ACHN (cell line): ENCODE measurements at regions not wholly inside any gene's neighbourhood (a gene's known extent, or its start where the extent isn't known, plus 50 kb on each side); places are given as distances from the start of the nearest gene placed in this dataset.

Source experiments
- DNase-seq: peaks from one replicate; pipeline ENCODE4 v3.0.0-alpha.2; 2015
- in situ Hi-C: cut with HindIII; loops from 2 replicates; pipeline ENCODE4 v1.10.0; 2017; ENCODE audit warnings: low sequenced_read_pairs, low pct_ligation_motif_present, low pct_unique_long_range_greater_than_20kb

DNA sequence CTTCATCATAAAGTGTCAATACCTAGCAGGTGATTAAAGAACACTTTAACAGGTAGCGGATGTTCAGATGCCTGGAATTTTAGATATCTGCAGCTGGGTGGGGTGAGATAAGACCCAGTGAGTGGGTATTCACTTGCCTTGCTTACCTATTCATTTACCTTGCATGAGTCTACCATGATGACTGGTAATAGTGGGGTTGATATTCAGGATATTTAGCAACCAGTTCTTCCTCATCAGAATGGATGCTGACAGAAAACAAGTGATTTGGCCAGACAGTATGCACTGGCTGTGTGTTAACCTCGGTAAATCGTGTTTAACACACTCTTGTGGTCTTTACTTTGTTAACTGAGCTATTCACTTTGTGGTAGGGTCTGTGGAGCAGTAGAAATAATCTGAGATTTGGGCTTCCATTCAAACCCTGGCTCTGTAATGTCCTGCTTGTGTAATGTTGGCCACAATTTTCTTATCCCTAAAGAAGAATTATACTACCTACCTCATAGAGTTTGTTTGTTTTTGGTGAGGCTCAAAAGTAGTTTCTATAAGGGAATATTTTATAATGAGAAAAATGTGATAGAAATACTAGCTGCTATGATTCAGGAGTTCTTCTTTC lies 391.9 kb upstream of the TBL1XR1 start:
- in situ Hi-C loops, result no loop called here
- no peak for DNase-seq

DNA sequence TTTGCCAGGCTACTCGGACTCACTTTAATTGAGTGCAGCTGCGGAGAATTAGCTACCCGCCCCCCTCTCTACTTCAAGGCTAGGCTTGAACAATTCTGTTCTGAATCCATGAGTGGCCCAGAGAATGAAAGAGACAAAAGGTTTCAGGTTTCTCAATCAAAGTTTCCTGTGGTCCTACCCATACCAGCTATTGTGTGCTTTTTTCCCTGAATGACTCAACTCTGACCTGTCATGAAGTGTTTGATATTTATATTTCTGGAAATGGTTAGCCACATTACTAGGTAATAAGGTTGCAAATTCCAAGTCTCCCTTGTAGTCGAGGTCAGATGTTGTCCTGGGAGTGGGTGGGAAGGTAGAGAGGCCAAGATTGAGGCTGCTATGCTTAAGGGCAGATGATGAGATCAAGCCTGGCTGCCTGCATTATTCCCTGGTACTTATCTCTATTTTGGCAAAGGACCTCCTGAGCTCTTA lies 392.7 kb upstream of the TBL1XR1 start:
- peak; percentile 81 for DNase-seq
- in situ Hi-C loops, result no loop called here

DNA sequence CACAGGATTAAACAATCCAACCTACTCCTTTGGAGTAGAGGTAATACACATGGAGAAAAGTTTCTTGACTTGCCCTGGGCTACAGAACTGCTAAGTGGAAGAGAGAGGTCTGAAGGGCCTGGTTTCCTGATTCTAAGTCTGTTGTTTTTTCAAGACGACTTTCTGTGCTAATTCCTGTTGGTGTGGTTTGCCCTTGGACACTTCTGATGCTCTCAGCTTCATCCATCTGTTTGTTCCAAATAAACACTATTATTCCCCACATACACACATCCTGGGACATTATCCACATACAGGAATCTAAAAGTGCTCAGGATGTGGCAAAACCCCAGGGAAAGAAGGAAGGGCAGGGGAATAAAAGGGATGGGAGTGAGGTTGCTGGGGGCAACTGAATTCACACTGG lies 393.5 kb upstream of the TBL1XR1 start:
- in situ Hi-C loops, result no loop called here
- DNase-seq, result no peak

DNA sequence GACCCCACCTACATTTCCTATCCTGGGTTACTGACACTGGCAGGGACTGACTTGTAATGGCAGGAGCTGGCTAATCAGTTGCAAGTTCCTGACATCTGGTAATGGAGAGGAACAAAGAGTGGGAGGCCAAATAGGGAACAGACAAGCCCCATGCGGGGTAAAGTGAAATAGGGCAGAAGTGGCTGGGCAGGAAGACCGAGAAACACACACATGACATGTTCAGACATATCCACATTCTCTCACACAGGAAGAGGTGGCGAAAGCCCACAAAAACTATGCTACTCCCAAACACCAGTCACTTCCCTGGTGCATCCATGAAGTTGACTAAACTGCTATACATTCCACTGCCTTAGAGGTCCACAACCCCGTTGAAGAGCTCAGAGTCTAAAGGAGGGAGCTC lies 394.1 kb upstream of the TBL1XR1 start:
- no peak for DNase-seq
- in situ Hi-C loops, result no loop called here

DNA sequence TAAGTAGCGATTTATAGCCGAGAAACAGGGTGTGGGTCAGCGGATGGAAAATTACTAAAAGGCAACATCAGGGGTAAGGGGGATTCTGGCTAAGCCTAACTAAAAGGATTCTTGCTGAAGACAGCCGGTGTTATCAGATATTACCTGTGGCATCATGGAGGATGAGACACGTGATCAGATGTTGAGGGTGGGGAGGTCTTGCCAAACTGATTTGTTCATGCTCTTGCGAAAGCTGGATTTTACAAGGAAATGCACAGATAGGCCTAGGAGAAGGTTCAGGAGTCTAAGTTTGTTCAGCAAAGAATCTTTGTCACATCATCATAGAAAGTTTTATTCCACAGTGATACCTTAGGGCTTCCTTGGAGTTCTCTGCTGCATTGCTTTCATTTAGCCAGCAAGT lies 396.8 kb upstream of the TBL1XR1 start:
- in situ Hi-C loops, result no loop called here
- no peak for DNase-seq

DNA sequence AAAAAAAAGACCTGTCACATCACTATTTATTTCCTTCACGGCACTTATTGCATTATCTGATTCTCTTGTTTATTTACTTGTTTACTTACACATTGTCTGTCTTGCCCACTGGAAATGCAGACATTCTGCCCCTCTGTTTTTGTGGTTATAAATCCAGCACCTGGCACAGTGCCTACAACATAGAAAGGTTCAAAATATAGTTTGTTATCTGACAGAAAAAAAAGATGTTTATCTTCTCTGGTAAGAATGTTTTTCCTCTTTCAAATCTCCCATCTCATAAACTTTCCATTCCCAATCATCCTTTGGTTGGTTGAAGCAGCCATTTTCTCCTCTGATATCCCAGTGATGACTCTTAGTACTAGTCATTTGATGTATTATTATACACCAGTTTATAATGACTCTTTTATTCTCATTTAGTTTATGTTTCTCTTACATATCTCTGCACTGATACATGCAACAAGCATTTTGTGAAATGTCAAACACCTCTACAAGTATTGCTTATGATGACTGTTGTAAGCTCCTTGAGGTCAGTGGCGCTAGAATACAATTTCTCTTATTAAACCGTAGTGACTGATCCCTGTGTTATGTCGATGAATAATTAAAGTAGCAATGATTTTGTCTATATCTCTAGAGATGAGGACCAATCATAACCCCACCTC lies 398.4 kb upstream of the TBL1XR1 start:
- DNase-seq, result no peak
- in situ Hi-C loops, result no loop called here

DNA sequence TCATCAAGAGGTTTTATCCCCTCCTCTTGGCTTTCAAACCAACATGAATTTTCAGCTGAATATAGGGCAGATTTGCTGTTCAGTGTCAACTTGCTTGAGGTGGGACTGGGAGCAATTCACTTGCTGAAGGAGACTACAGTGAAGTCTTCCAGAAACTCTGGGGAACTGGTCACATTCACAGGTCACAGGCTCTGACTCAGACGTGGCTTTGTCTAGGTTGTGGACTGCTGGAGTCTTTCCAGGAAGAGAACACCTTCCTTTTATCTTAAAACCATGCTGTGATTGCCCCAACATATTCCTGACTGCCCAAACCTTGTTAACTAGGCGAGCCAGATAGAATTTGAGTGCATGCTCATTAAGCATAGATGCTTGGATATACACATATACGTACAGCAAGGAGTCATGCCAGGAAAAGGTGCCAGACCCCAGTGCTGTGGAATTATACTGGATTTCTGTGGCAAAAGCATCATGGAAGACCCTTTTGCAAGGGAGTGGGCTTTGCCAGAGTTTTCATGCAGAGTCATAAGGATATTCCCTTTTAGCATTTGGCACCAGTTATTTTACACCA lies 399.1 kb upstream of the TBL1XR1 start:
- DNase-seq, result peak; percentile 6
- in situ Hi-C loops, result no loop called here

DNA sequence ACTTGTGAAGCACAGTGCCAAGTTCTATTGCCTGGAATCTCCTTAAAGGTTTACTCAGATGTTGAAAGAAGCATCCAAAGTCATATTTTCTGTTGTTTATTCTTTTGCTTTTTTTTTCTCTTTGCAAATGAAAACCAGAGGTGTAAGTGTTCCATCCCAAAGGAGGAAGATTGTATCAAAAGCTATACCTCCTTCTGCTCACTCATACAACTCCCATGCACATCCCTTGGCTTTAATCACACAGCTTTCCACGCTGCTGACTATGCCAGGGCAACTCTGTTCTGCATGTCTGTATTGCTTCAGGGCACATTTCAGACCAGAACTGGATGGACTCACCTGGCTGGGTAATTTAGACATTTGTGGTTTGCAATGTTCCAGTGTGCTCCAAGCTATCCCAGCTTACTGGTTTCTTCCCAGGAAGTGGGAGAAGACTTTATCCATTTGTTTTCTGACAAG lies 399.6 kb upstream of the TBL1XR1 start:
- in situ Hi-C loops, result no loop called here
- DNase-seq, result no peak

DNA sequence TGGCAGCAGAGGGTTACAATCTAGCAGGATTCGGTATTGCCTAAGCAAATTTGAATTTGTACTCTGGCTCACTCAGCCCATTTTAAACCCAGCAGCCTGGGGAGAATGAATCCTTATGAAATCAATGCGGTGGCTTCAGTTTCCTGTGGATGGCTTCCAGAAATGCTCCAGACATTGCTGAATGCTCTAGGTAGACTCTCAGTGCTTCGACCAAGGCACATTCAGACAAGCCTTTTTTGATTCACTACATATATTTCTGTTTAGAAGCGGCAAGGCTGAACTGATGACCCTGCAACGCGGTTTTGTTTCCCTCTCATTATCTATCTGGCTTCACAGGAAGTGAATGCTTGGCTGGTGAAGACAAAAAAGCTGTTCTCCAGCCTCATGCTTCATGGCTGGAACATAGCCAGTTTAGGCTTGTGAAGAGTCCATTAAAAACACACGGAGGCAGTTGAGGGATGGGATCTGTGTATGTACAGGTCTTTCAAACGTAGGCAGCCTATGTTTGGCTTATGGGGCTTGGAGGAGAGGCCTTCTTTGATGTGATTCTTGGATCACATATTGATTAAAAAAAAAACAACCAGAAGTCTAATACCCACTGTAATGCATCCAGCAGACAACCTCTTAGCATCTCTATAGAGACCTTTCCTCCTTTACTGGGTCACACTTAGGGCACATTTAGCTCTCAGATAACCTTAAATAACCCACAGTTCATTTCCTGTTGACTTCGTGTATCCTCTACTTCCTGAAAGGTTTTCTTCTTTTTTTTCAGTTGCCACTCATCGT lies 400.2 kb upstream of the TBL1XR1 start:
- DNase-seq, result no peak
- in situ Hi-C loops, result no loop called here

DNA sequence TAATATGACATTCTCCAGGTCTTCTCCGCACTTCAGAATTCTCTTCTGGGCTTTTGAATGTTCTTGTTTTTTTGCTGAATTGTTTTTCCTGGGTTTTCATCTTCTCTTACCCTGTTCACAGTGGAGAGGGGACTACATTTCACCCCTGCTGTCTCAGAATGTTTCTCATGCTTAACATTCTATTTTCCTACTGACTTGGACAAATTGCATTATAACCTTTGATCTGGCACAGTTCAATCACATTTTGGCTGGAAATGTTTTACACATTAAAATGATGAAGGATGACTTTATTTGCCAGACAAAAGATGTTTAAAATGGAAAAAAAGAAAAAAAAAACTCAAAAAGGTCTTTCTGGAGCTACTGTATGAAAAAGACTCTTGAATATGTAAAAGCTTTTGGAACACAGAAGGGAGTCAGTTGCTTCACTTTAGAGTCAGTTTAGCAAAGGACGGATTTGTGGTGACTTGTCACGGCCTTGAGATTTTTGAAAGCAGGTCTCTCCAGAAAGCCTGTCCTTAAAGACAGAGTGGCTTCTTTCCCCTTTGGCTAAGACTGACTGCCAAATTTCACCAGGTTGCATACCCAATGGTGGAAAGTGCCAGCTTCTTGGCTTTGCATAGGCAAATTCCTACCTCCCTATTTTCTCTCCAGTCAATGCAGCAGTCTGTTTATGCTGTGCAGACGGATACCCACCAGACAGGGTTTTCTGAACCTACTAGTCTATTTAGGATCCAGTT lies 401.0 kb upstream of the TBL1XR1 start:
- no peak for DNase-seq
- in situ Hi-C loops, result no loop called here

DNA sequence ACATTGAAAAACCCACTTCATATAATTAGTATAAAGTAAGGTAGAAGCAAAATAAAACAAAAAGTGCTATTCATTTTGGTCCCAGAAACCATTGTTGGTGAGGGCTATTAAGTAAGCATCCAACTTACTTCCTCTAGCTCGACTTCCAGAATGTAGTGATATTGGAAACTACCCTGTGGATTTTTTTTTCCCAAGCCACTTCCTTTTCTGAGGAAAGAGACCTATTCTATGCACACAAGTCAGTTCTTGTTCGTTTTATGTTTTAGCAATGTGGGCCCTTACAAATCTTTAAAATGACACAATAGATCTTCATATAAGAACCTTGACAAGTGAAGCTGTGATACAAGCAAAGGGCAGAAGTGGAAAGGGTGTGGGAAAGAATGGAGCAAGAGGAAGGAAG lies 402.0 kb upstream of the TBL1XR1 start:
- DNase-seq, result no peak
- in situ Hi-C loops, result no loop called here

DNA sequence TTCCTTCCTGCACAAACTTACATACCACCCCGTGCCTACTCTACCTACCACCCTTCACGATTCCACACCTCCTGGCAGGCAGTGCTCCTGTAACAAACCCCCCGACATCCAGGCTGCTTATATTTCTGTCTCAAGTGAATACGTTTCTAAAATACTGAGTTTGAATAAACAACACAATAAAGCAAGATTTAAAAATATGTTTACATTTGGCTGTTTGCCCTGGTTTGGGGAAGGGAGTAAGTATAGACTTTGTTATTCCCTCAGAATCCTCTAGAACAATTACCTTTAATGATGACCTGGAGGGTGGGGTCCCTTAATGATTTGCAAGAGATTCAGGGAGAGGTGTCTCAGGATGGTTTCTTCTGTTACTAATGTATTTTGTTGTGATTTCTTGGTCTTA lies 402.6 kb upstream of the TBL1XR1 start:
- in situ Hi-C loops, result no loop called here
- DNase-seq, result no peak

DNA sequence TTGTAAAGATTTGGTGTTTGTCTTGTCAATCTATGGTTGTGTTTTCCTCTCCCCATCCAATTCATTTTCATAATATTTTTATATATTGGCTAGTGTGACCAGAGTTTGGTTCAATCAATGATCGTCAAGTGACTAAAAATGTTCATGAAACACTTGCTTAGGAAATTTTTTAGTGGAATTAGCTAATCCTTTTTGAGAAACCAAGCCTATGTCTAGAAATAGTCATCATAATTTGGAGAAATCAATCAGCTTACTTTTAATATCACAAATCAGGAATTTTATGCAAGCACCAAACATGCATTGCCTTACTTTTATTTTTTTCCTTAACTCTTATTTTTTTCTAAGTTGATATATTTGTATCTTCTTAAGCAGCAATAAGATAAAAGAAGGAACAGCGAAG lies 403.1 kb upstream of the TBL1XR1 start:
- in situ Hi-C loops, result no loop called here
- DNase-seq, result no peak

DNA sequence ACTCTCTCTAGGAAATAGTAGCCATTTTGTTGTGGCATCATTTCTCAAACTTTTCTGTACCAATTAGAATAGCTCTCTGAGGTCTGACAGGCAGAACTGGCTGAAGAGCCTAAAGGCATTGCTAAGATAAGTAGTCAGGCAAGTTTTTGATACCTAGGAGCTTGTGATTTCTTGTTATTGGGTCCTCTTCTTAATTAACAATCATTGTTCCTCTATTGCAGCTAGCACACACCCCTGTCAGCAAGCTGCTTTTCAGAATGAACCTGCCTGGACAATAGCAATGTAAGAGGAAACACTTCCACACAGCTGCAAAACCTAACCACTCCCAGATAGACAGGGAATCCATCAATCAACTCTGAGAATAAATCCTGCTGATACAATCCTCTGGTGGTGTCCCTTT lies 403.9 kb upstream of the TBL1XR1 start:
- DNase-seq, result no peak
- in situ Hi-C loops, result no loop called here

DNA sequence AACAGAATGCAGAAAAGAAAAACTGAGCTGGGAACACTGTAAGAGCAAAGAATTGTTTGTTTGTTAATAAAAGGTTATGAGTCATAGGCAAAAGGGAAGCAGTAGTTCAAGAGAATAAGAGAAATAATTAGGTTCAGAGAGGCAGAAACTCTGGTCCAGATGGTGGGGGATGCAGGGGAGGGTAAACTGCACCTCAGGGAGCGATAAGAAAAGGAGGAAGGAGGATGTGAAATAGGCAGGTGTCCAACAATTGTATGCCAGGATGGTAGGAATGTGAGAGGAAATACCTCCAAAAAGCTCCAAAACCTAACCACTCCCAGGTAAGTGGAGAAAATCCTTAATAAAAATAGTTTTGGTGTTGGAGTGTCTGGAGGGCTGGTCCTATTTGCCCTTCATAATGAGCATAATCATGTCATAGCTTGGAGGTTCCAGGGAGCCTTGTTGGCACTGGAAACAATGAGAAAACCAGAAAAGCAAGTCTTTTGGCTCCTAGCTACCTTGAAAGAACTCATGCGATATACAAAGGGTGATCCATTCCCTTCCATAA lies 405.4 kb upstream of the TBL1XR1 start:
- no peak for DNase-seq
- in situ Hi-C loops, result no loop called here

DNA sequence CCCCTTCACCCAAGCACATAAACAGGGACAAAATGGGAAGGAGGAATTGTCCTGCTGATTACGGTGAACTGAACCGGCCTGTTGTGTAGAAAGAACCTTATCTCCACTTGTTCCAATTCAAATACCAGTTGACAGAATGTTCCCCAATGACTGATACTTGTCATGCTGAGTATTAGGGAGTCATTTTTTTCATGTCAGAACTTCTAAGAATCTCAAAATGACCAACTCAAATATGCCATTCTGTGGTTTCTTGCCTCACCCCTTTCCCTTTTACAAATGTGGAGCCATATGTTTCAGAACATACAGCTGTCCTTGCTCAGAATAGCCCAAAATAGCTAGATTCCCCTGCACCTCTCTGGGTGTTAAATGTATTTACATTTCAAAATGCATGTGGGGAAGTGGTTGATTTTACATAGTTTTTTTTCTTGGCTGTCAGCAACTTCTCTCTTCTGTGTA lies 405.9 kb upstream of the TBL1XR1 start:
- in situ Hi-C loops, result no loop called here
- DNase-seq, result no peak

DNA sequence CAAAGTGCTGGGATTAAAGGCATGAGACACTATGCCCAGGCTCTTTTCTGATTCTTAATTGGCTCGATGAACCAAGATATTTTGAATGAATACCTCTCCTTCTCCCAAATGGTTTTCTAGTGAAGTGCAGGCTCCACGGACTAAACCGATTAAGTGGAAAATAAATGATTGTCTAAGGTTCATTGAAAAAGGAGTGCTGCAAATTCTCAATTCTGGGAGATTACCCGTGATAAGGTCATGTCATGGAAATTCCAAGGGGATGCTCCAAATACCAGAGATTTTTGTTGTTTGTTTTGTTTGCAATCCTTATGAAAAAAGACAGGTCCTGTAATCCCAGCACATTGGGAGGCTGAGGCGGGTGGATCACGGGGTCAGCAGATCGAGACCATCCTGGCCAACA lies 406.9 kb upstream of the TBL1XR1 start:
- in situ Hi-C loops, result no loop called here
- no peak for DNase-seq

DNA sequence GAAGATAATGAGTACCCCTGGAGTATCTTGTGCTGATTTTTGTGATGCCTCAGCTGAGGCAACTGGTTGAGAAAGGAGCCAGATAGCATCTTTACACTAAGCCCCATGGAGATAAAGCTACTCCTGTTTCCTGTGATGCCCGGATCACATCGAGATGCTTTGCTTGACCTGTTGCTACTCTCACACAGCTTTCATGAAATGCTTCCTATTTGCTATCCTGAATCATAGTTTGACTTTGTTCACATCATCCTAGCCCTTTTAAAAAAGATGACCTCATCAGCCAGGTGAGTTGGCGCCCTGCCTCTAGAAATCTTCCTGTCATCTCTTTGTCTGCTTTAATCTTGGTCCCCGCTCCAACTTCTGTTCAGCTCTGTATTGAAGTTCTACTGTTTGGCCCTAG lies 409.6 kb upstream of the TBL1XR1 start:
- in situ Hi-C loops, result no loop called here
- no peak for DNase-seq
